Heart right ventricle (tissue), 16 donors: ENCODE measurements at regions not wholly inside any gene's neighbourhood (a gene's known extent, or its start where the extent isn't known, plus 50 kb on each side); places are given as distances from the start of the nearest gene placed in this dataset.

Experiments used
- ATAC-seq, 8 donors: fragments of 200-7000 bp; cut with Tn5 transposase; one replicate each; pipeline ENCODE4 v1.9.1; 2020; ENCODE audit warnings: mild to moderate bottlenecking in 8 of 8, moderate library complexity in 8 of 8, moderate number of reproducible peaks in 1 of 8
- DNase-seq, 2 donors: peaks; one replicate each; pipeline ENCODE4 v3.0.0-alpha.2; 2020
- H3K27ac ChIP-seq, 10 donors: fragments of 200-600 bp; sonication (generic) in 2 of 10; one replicate each; pipeline versions ENCODE4 v1.5.0 to v1.8.0; 2020 to 2022; ENCODE audit warnings: mild to moderate bottlenecking in 3 of 10
- H3K27me3 ChIP-seq, 7 donors: fragments of 200-600 bp; one replicate each; pipeline ENCODE4 v1.8.0; 2021 to 2022; ENCODE audit warnings: mild to moderate bottlenecking in 2 of 7
- H3K36me3 ChIP-seq, 9 donors: fragments of 200-600 bp; sonication (generic) in 1 of 9; one replicate each; pipeline versions ENCODE4 v1.5.0 to v1.8.0; 2020 to 2022; ENCODE audit warnings: mild to moderate bottlenecking in 2 of 9
- H3K4me1 ChIP-seq, 9 donors: fragments of 200-600 bp; sonication (generic) in 1 of 9; one replicate each; pipeline versions ENCODE4 v1.5.0 to v1.8.0; 2020 to 2022; ENCODE audit warnings: mild to moderate bottlenecking in 4 of 9
- H3K4me3 ChIP-seq, 10 donors: fragments of 200-600 bp; sonication (generic) in 2 of 10; one replicate each; pipeline versions ENCODE4 v1.5.0 to v1.8.0; 2020 to 2022; ENCODE audit warnings: mild to moderate bottlenecking in 7 of 10, moderate library complexity in 2 of 10
- H3K9me3 ChIP-seq, 11 donors: fragments of 200-600 bp in 10 of 11; sonication (generic) in 2 of 11; one replicate each; pipeline versions ENCODE4 v1.5.0 to v1.8.0; 2013 to 2022; ENCODE audit warnings: mild to moderate bottlenecking in 2 of 11, control low read depth in 1 of 11, moderate library complexity in 1 of 11
- WGBS, 2 donors: extraction: QIAGEN DNeasy Blood & Tissue Kit; methylation state at CpG; one replicate each; pipeline ENCODE4 v1.1.7; 2013; ENCODE audit warnings: inconsistent platforms in 1 of 2; 5-methylcytosine and 5-hydroxymethylcytosine counted together
- intact Hi-C, 10 donors: fragments of 100-400 bp; cut with DNase I; formaldehyde crosslinking; loops; one replicate each; pipeline versions ENCODE4 v1.11.1 to v1.14.2; 2022
- TF ChIP-seq, protein P1 (sequence below), 9 donors: fragments of 200-600 bp; sonication (generic) in 2 of 9; IDR thresholded peaks; one replicate each; pipeline versions ENCODE4 v1.5.0 to v1.8.0; 2021 to 2022; ENCODE audit warnings: antibody characterized with exemption in 9 of 9, mild to moderate bottlenecking in 5 of 9, moderate library complexity in 1 of 9
- donor health status: Arrhythmogenic right ventricular cardiomyopathy.
- donor health status: ischemic (EF 13 %, LVEDD 7.1; RV severe dilation, severe dysfunction).
- donor health status: healthy with polysubstance abuse.
- donor health status: DM: no; HTN: yes; CAD: no.
- donor health status: DM: no; HTN: no; CAD: no.
- donor health status: ischemic (EF 25% LVEDD 6.9; RV normal size, moderate dysfunction).
- donor health status: ischemic (EF 25% LVEDD 5.7; RV mildly dilated, moderate dysfunction).
- donor health status: healthy.
- donor health status: DM: yes; HTN: yes; CAD: no.
- donor health status: Ischemic cardiomyopathy.
- donor health status: ischemic (EF 35%, LVEDD 5.7; RV mildly dilated, moderate dysfunction).
- donor health status: nonischemic (EF 11% LVEDD 7.7; RV severe dilation, severe dysfunction).
- donor health status: DM: yes; HTN: yes; CAD: no.
- donor health status: PGD.
- donor health status: ischemic (EF 29% LVEDD 5.4; RV normal size, mild dysfunction).
- donor health status: nonischemic (EF 23%, LVEDD 6.1; RV moderate dilation, normal function).

DNA sequence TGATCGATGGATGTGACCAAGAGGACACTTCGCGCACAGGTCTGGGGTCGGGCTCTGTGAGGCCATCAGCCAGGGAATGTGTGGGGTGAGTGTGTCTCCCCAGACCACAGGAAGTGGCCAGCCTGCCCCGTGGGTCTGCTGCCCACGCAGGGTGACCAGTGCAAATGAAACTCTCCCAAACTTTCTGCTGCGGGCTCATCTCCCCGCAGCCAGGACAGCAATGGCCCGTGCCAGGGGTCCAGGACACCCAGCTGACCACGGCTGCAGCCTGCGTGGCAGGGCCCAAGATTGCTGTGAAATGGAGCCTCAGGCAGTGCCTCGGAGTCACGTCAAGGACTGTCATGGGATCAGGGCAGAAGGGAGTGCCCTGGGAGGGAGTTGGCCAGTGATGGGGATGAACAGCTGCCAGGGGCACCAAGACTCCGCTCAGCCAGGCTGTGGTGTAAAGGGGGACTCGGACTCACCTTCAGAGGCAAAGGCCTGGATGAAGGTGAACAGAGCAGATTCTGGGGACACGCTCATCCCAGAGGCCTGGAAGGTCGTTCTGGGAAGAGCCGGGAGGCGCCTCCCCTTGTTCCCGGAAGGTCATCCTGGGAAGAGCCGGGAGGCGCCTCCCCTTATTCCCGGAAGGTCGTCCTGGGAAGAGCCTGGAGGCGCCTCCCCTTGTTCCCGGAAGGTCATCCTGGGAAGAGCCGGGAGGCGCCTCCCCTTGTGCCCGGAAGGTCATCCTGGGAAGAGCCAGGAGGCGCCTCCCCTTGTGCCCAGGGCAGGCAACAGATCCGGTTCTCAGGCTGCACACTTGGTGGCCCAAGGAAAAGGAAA lies 252.6 kb downstream of the BRD1 start:
- no peaks in the 10 kb centered on the region for H3K27me3 ChIP-seq
- peaks cover 0 to 15% (median 4%) of the 10 kb centered on the region in 11 donors for H3K9me3 ChIP-seq
- no peaks in the 10 kb centered on the region for H3K36me3 ChIP-seq
- 68 to 73% methylated on average over 31 of the region's 31 CpGs for WGBS, 2 donors
- peak overlapping the region in 5 of 10 donors; percentile 5 to 32 (median 21) for H3K4me3 ChIP-seq
- H3K27ac ChIP-seq: peak overlapping the region in 9 of 10 donors; percentile 12 to 86 (median 73)
- ATAC-seq (peak in 5 of 8 donors; percentile 58 to 77 (median 67)), DNase-seq (no peak)
- H3K4me1 ChIP-seq: peaks cover 0 to 4% (median 0%) of the 10 kb centered on the region in 9 donors
- intact Hi-C loops: no loop called here
- TF ChIP-seq, protein P1, sequence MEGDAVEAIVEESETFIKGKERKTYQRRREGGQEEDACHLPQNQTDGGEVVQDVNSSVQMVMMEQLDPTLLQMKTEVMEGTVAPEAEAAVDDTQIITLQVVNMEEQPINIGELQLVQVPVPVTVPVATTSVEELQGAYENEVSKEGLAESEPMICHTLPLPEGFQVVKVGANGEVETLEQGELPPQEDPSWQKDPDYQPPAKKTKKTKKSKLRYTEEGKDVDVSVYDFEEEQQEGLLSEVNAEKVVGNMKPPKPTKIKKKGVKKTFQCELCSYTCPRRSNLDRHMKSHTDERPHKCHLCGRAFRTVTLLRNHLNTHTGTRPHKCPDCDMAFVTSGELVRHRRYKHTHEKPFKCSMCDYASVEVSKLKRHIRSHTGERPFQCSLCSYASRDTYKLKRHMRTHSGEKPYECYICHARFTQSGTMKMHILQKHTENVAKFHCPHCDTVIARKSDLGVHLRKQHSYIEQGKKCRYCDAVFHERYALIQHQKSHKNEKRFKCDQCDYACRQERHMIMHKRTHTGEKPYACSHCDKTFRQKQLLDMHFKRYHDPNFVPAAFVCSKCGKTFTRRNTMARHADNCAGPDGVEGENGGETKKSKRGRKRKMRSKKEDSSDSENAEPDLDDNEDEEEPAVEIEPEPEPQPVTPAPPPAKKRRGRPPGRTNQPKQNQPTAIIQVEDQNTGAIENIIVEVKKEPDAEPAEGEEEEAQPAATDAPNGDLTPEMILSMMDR (IDR thresholded peaks at IDR 0.05): no peak

DNA sequence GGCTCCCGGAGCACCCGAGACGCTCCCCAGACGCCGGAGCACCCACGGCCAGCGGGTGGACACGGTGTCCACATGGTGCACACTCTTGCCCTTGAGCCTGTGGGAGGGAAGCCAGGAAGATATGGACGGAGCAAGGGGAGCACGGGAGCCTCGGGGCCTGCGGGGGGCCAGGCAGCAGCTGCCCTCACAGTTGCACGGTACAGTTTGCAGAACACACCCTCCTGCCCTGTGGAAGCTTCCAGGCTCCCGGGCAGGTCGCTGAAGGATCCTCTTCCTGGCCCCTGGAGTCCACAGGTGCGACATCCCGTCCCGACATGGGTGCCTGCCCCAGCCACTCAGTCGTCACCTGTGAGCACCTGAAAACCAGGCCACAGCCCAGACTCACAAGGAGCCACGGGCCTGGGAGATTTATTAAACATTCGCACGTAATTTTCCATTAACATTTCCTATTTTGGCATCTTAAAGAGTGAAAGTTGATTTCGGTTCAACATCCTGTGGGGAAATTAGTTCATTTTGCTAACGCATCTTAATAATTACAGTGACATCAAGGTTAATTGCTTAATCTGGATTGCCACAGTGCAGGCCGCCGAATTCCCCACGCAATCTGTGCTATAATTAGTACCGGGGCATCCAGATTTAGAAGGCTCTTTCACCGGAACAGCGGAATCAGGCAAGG lies 253.3 kb downstream of the BRD1 start:
- Histone ChIP-seq H3K9me3 (peaks cover 0 to 9% (median 0%) of the 10 kb centered on the region in 11 donors), H3K4me3 (peak overlapping the region in 3 of 10 donors; percentile 17 to 32 (median 21)), H3K27ac (peak overlapping the region in 6 of 10 donors; percentile 48 to 86 (median 76)), H3K36me3 (no peaks in the 10 kb centered on the region), H3K27me3 (no peaks in the 10 kb centered on the region), H3K4me1 (peaks cover 0 to 4% (median 0%) of the 10 kb centered on the region in 9 donors)
- TF ChIP-seq, protein P1 (IDR thresholded peaks at IDR 0.05): no peak
- intact Hi-C loops: no loop called here
- WGBS, 2 donors: 78 to 79% methylated on average over 30 of the region's 30 CpGs
- DNase-seq (no peak), ATAC-seq (no peak)

DNA sequence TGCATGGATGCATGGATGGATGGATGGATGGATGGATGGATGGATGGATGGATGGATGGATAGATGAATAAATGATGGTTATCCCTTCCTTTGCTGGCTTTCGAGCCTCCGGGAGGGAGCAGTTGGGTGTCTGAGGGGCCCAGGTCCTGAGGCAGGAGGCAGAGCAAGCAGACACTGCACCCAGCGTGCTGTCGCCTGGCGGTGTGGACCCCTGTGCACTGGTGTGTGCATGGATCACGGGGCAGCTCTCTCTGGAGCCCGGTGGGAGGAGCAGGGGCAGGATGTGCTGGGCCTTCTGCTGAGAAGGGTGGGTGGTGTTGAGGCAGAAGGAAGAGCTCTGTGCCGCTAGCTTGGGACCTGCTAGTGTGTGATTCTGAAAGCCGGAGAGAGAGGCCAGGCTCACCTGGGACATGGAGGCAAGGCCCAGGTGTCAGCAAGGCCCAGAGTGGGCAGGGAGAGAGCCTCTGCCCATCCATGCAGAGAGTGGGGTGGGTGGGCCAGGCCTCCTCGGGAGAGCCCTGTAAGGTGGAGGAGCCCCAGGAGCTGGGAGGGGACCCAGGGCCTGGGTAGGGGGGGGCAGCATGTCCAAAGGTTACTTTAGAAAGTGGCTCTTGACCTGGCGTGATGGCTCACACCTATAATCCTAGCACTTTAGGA lies 254.4 kb downstream of the BRD1 start:
- TF ChIP-seq, protein P1 (IDR thresholded peaks at IDR 0.05): no peak
- Histone ChIP-seq H3K27me3 (no peaks in the 10 kb centered on the region), H3K36me3 (no peaks in the 10 kb centered on the region), H3K4me3 (no peak overlapping the region), H3K4me1 (peaks cover 0 to 4% (median 0%) of the 10 kb centered on the region in 9 donors), H3K9me3 (no peaks in the 10 kb centered on the region), H3K27ac (no peak overlapping the region)
- DNase-seq: no peak
- intact Hi-C loops: no loop called here
- WGBS, 2 donors: 89 to 95% methylated on average over 11 of the region's 11 CpGs
- ATAC-seq: no peak

DNA sequence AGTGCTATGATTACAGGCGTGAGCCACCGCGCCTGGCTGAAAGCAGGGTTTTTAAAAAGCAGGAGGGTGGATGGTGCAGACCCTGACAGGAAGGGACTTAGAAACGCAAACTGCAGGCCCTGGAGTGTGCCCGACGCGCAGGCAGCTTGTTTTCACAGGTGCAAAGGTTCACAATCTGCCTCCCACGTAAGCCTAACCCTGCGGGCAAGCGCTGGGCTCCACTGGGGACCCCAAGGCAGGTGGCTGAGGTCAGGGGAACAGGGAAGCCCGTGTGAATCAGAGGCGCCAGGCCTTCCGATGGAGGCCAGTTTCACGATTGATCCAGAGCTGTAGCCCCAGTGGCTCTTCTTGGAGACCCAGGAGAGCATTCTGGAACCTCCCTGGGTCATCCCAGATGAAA lies 256.3 kb downstream of the BRD1 start:
- no peak overlapping the region for H3K4me3 ChIP-seq
- intact Hi-C loops: no loop called here
- H3K27me3 ChIP-seq: no peaks in the 10 kb centered on the region
- TF ChIP-seq, protein P1 (IDR thresholded peaks at IDR 0.05): no peak
- peaks cover 0 to 4% (median 0%) of the 10 kb centered on the region in 9 donors for H3K4me1 ChIP-seq
- no peak for ATAC-seq
- no peaks in the 10 kb centered on the region for H3K36me3 ChIP-seq
- H3K9me3 ChIP-seq: no peaks in the 10 kb centered on the region
- H3K27ac ChIP-seq: no peak overlapping the region
- DNase-seq: no peak
- WGBS, 2 donors: 91 to 92% methylated on average over 14 of the region's 14 CpGs
